CD1c-positive myeloid dendritic cell (primary cell): ENCODE measurements at regions not wholly inside any gene's neighbourhood (a gene's known extent, or its start where the extent isn't known, plus 50 kb on each side); places are given as distances from the start of the nearest gene placed in this dataset.
"Not testable (repeated sequence)": the region's sequence is repeated elsewhere in the genome, so short reads cannot be mapped to it uniquely, and the experiment has no call there.

ENCODE experiments used
- DNase-seq: peaks from one replicate; pipeline ENCODE4 v3.0.0-alpha.2; 2016; ENCODE audit errors: extremely low spot score

GRCh38 chr13:84749126-84749525 lies 866.9 kb upstream of the SLITRK1 start:
- no peak for DNase-seq

GRCh38 chr13:84745051-84745551 lies 862.8 kb upstream of the SLITRK1 start:
- no peak for DNase-seq

- DNase-seq, result no peak
Observed at GRCh38 chr13:84744203-84744602, 861.9 kb upstream of the SLITRK1 start.

- DNase-seq, result no peak
Observed at GRCh38 chr13:84741253-84741652, 859.0 kb upstream of the SLITRK1 start.

- no peak for DNase-seq
Observed at GRCh38 chr13:84739021-84739420, 856.7 kb upstream of the SLITRK1 start.

- no peak for DNase-seq
Observed at GRCh38 chr13:84737661-84738060, 855.4 kb upstream of the SLITRK1 start.

GRCh38 chr13:84730376-84730775 lies 848.1 kb upstream of the SLITRK1 start:
- no peak for DNase-seq

GRCh38 chr13:84705982-84706710 lies 823.9 kb upstream of the SLITRK1 start:
- no peak for DNase-seq

GRCh38 chr13:84702174-84702573 lies 819.9 kb upstream of the SLITRK1 start:
- DNase-seq, result no peak

- not testable (repeated sequence) for DNase-seq
Observed at GRCh38 chr13:84697591-84697990, 815.3 kb upstream of the SLITRK1 start.

- DNase-seq, result no peak
Observed at GRCh38 chr13:84686973-84687372, 804.7 kb upstream of the SLITRK1 start.

GRCh38 chr13:84686458-84686857 lies 804.2 kb upstream of the SLITRK1 start:
- no peak for DNase-seq

GRCh38 chr13:84684804-84685203 lies 802.5 kb upstream of the SLITRK1 start:
- no peak for DNase-seq

- DNase-seq, result no peak
Observed at GRCh38 chr13:84684048-84684662, 801.9 kb upstream of the SLITRK1 start.

- no peak for DNase-seq
Observed at GRCh38 chr13:84683448-84683847, 801.2 kb upstream of the SLITRK1 start.

- no peak for DNase-seq
Observed at GRCh38 chr13:84677836-84678235, 795.6 kb upstream of the SLITRK1 start.

- DNase-seq, result no peak
Observed at GRCh38 chr13:84672616-84673015, 790.3 kb upstream of the SLITRK1 start.

GRCh38 chr13:84670245-84670644 lies 788.0 kb upstream of the SLITRK1 start:
- DNase-seq, result no peak

GRCh38 chr13:84668637-84669036 lies 786.4 kb upstream of the SLITRK1 start:
- no peak for DNase-seq

- no peak for DNase-seq
Observed at GRCh38 chr13:84662491-84662890, 780.2 kb upstream of the SLITRK1 start.

- DNase-seq, result no peak
Observed at GRCh38 chr13:84661718-84662117, 779.4 kb upstream of the SLITRK1 start.

- DNase-seq, result no peak
Observed at GRCh38 chr13:84659359-84659661, 777.0 kb upstream of the SLITRK1 start.

- no peak for DNase-seq
Observed at GRCh38 chr13:84658491-84659358, 776.5 kb upstream of the SLITRK1 start.
